Right lobe of liver (tissue), 4 donors: ENCODE measurements at regions not wholly inside any gene's neighbourhood (a gene's known extent, or its start where the extent isn't known, plus 50 kb on each side); places are given as distances from the start of the nearest gene placed in this dataset.

Experiments used
- CTCF ChIP-seq, 4 donors: fragments of 200-600 bp in 3 of 4; fragments of 450-650 bp in 1 of 4; IDR thresholded peaks; one replicate each; pipeline versions ENCODE4 v1.5.1 to v1.8.0; 2016 to 2022; ENCODE audit warnings: antibody characterized with exemption in 4 of 4, mild to moderate bottlenecking in 2 of 4
- POLR2A ChIP-seq: fragments of 450-650 bp; IDR thresholded peaks from one replicate; pipeline ENCODE4 v1.6.1; 2017; ENCODE audit warnings: antibody characterized with exemption, mild to moderate bottlenecking
- donor health status: DM: no; HTN: no; CAD: no.
- donor health status: DM: no; HTN: no; CAD: no.
- donor health status: DM: no; HTN: yes; CAD: no.

GRCh38 chrX:141443922-141444321 lies 140.6 kb downstream of the SPANXA1 start:
- no peak for TF ChIP-seq CTCF (IDR thresholded peaks at IDR 0.05)
- no peak for TF ChIP-seq POLR2A
